Suprapubic skin (tissue), 4 donors: ENCODE measurements at regions not wholly inside any gene's neighbourhood (a gene's known extent, or its start where the extent isn't known, plus 50 kb on each side); places are given as distances from the start of the nearest gene placed in this dataset.

Source experiments
- DNase-seq, 2 donors: peaks; one replicate each; pipeline ENCODE4 v3.0.0-alpha.2; 2019; ENCODE audit warnings: low spot score in 2 of 2
- H3K27ac ChIP-seq: fragments of 200-600 bp; sonication (generic); one replicate; pipeline ENCODE4 v1.5.1; 2019
- H3K27me3 ChIP-seq: fragments of 200-600 bp; sonication (generic); one replicate; pipeline ENCODE4 v1.5.1; 2019
- H3K36me3 ChIP-seq: fragments of 200-600 bp; sonication (generic); one replicate; pipeline ENCODE4 v1.5.1; 2019
- H3K4me1 ChIP-seq: fragments of 200-600 bp; sonication (generic); one replicate; pipeline ENCODE4 v1.5.1; 2019
- H3K4me3 ChIP-seq: fragments of 200-600 bp; sonication (generic); one replicate; pipeline ENCODE4 v1.5.1; 2019; ENCODE audit warnings: mild to moderate bottlenecking
- H3K9me3 ChIP-seq: fragments of 200-600 bp; sonication (generic); one replicate; pipeline ENCODE4 v1.5.1; 2019
- CTCF ChIP-seq, 2 donors: fragments of 200-600 bp in 1 of 2; fragments of 450-650 bp in 1 of 2; sonication (generic) in 1 of 2; IDR thresholded peaks; one replicate each; pipeline ENCODE4 v1.5.1; 2016 to 2019; ENCODE audit warnings: antibody characterized with exemption in 2 of 2, mild to moderate bottlenecking in 1 of 2, moderate library complexity in 1 of 2
- EP300 ChIP-seq: sonication (generic); formaldehyde crosslinking; IDR thresholded peaks from one replicate; pipeline ENCODE4 v1.6.1; 2017; ENCODE audit warnings: antibody characterized with exemption
- POLR2A ChIP-seq, 2 donors: fragments of 450-650 bp; IDR thresholded peaks; one replicate each; pipeline ENCODE4 v1.6.1; 2017; ENCODE audit warnings: antibody characterized with exemption in 2 of 2, mild to moderate bottlenecking in 2 of 2, moderate library complexity in 2 of 2
- POLR2AphosphoS5 ChIP-seq, 3 donors: sonication (generic); formaldehyde crosslinking; IDR thresholded peaks; one replicate each; pipeline ENCODE4 v1.6.1; 2017; ENCODE audit warnings: antibody characterized with exemption in 3 of 3
- WGBS: methylation state at CpG from one replicate; pipeline ENCODE4 v1.1.5; 2018; 5-methylcytosine and 5-hydroxymethylcytosine counted together

GRCh38 chr12:88994971-88995370 is 357.3 kb downstream of the DUSP6 start:
- no peaks in the 10 kb centered on the region for H3K36me3 ChIP-seq
- H3K9me3 ChIP-seq: no peaks in the 10 kb centered on the region
- TF ChIP-seq POLR2A (IDR thresholded peaks at IDR 0.05) (no peak), EP300 (no peak), POLR2AphosphoS5 (IDR thresholded peaks at IDR 0.05) (no peak), CTCF (IDR thresholded peaks at IDR 0.05) (no peak)
- no peak overlapping the region for H3K27ac ChIP-seq
- 62% methylated on average over 1 of the region's 1 CpG for WGBS
- H3K4me1 ChIP-seq: no peaks in the 10 kb centered on the region
- no peaks in the 10 kb centered on the region for H3K27me3 ChIP-seq
- no peak for DNase-seq
- no peak overlapping the region for H3K4me3 ChIP-seq

- WGBS: 93% methylated on average over 2 of the region's 2 CpGs
- H3K27ac ChIP-seq: no peak overlapping the region
- no peaks in the 10 kb centered on the region for H3K4me1 ChIP-seq
Observed at GRCh38 chr12:88994537-88994936, 357.8 kb downstream of the DUSP6 start.

GRCh38 chr12:88993651-88994050 is 358.6 kb downstream of the DUSP6 start:
- no peaks in the 10 kb centered on the region for H3K36me3 ChIP-seq
- no peak for DNase-seq
- no peaks in the 10 kb centered on the region for H3K4me1 ChIP-seq
- H3K9me3 ChIP-seq: no peaks in the 10 kb centered on the region
- H3K4me3 ChIP-seq: no peak overlapping the region
- TF ChIP-seq CTCF (IDR thresholded peaks at IDR 0.05): peak; percentile 35 to 36
- no peak for TF ChIP-seq POLR2AphosphoS5 (IDR thresholded peaks at IDR 0.05)
- no peaks in the 10 kb centered on the region for H3K27me3 ChIP-seq
- H3K27ac ChIP-seq: no peak overlapping the region
- 10% methylated on average over 3 of the region's 3 CpGs for WGBS

More at GRCh38 chr12:88994537-88994936, 357.8 kb downstream of the DUSP6 start:
- no peak overlapping the region for H3K4me3 ChIP-seq
- no peaks in the 10 kb centered on the region for H3K27me3 ChIP-seq
- no peaks in the 10 kb centered on the region for H3K36me3 ChIP-seq
- TF ChIP-seq CTCF (IDR thresholded peaks at IDR 0.05) (no peak), POLR2A (IDR thresholded peaks at IDR 0.05) (no peak), POLR2AphosphoS5 (IDR thresholded peaks at IDR 0.05) (no peak), EP300 (no peak)
- DNase-seq: no peak
- H3K9me3 ChIP-seq: no peaks in the 10 kb centered on the region

- Histone ChIP-seq H3K36me3 (no peaks in the 10 kb centered on the region), H3K27ac (no peak overlapping the region), H3K4me1 (no peaks in the 10 kb centered on the region), H3K27me3 (no peaks in the 10 kb centered on the region), H3K4me3 (no peak overlapping the region), H3K9me3 (no peaks in the 10 kb centered on the region)
- WGBS: 73% methylated on average over 5 of the region's 5 CpGs
- TF ChIP-seq EP300 (no peak), POLR2A (IDR thresholded peaks at IDR 0.05) (no peak), CTCF (IDR thresholded peaks at IDR 0.05) (no peak), POLR2AphosphoS5 (IDR thresholded peaks at IDR 0.05) (no peak)
- no peak for DNase-seq
Observed at GRCh38 chr12:88986056-88986455, 366.2 kb downstream of the DUSP6 start.

- Histone ChIP-seq H3K36me3 (no peaks in the 10 kb centered on the region), H3K4me3 (no peak overlapping the region), H3K27me3 (no peaks in the 10 kb centered on the region), H3K9me3 (no peaks in the 10 kb centered on the region), H3K27ac (no peak overlapping the region), H3K4me1 (no peaks in the 10 kb centered on the region)
- DNase-seq: no peak
- TF ChIP-seq POLR2A (IDR thresholded peaks at IDR 0.05) (no peak), EP300 (no peak), POLR2AphosphoS5 (IDR thresholded peaks at IDR 0.05) (no peak), CTCF (IDR thresholded peaks at IDR 0.05) (no peak)
- 66% methylated on average over 3 of the region's 3 CpGs for WGBS
Observed at GRCh38 chr12:88985631-88986030, 366.7 kb downstream of the DUSP6 start.
